Panc1 (cell line): ENCODE measurements at regions not wholly inside any gene's neighbourhood (a gene's known extent, or its start where the extent isn't known, plus 50 kb on each side); places are given as distances from the start of the nearest gene placed in this dataset.

Experiments
- ATAC-seq: fragments of 200-7000 bp; cut with Tn5 transposase; 2 replicates; pipeline ENCODE4 v1.9.1; 2020; ENCODE audit warnings: mild to moderate bottlenecking, moderate library complexity
- BruUV-seq: library from RNA; stranded (reverse); fragments of 400-500 nt; replicated peaks from 2 replicates; lab custom pipeline; 2021; lab: Mats Ljungman, UMichigan
- CTCF ChIA-PET: fragments of 300-600 bp; sonication (Branson Sonifier 250); formaldehyde crosslinking; loops from one replicate; lab custom pipeline; 2022; ENCODE audit warnings: antibody characterized with exemption; lab: Charles Lee
- POLR2A ChIA-PET: fragments of 300-600 bp; sonication (Branson Sonifier 250); formaldehyde crosslinking; loops from one replicate; lab custom pipeline; 2022; ENCODE audit warnings: antibody characterized with exemption; lab: Charles Lee
- DNase-seq: peaks from one replicate; pipeline ENCODE4 v3.0.0-alpha.2; 2010; ENCODE audit warnings: low read depth, low spot score
- H3K27ac ChIP-seq: 2 replicates; pipeline ENCODE4 v1.5.1; 2011; ENCODE audit warnings: mild to moderate bottlenecking, low read length, inconsistent platforms
- H3K27me3 ChIP-seq: fragments of 200-500 bp; sonication (Bioruptor generic); 2 replicates; pipeline ENCODE4 v1.6.0; 2014; ENCODE audit warnings: low read length, inconsistent platforms; ENCODE audit not compliant: control insufficient read depth, insufficient read depth
- H3K36me3 ChIP-seq: fragments of 200-500 bp; sonication (Bioruptor generic); 2 replicates; pipeline ENCODE4 v1.5.1; 2014; ENCODE audit warnings: inconsistent platforms, mild to moderate bottlenecking, low read length, moderate library complexity; ENCODE audit not compliant: control insufficient read depth, insufficient read depth
- H3K4me1 ChIP-seq: 2 replicates; pipeline ENCODE4 v1.5.1; 2011; ENCODE audit warnings: inconsistent platforms, mild to moderate bottlenecking, low read length, moderate library complexity; ENCODE audit not compliant: control insufficient read depth, insufficient read depth
- H3K4me3 ChIP-seq, 2 experiments: 2 replicates each; pipeline ENCODE4 v1.5.1; 2011 to 2012; ENCODE audit warnings: low read depth in 2 of 2, low read length in 2 of 2, mild to moderate bottlenecking in 2 of 2, inconsistent platforms in 1 of 2, moderate library complexity in 1 of 2
- H3K9me3 ChIP-seq: fragments of 200-500 bp; sonication (Bioruptor generic); 2 replicates; pipeline ENCODE4 v1.5.1; 2014; ENCODE audit warnings: low read depth, mild to moderate bottlenecking, inconsistent platforms, low read length, moderate library complexity; ENCODE audit not compliant: control insufficient read depth, insufficient read depth
- CTCF ChIP-seq: fragments of 450-650 bp; IDR thresholded peaks from 2 replicates; pipeline ENCODE4 v1.5.1; 2017; ENCODE audit warnings: mild to moderate bottlenecking
- POLR2AphosphoS5 ChIP-seq: IDR thresholded peaks from 2 replicates; pipeline ENCODE4 v1.6.1; 2012; ENCODE audit warnings: mild to moderate bottlenecking, low read depth, low read length, moderate library complexity
- REST ChIP-seq, 2 experiments: IDR thresholded peaks; 2 replicates each; pipeline ENCODE4 v1.6.1; 2011 to 2012; ENCODE audit warnings: low read depth in 2 of 2, control low read depth in 1 of 2, low read length in 1 of 2, mild to moderate bottlenecking in 1 of 2, moderate library complexity in 1 of 2; ENCODE audit not compliant: insufficient read depth in 1 of 2
- SIN3A ChIP-seq: IDR thresholded peaks from 2 replicates; pipeline ENCODE4 v1.6.1; 2012; ENCODE audit warnings: low read depth, mild to moderate bottlenecking, low read length, moderate library complexity, borderline replicate concordance; ENCODE audit not compliant: insufficient read depth
- TCF7L2 ChIP-seq: IDR thresholded peaks from 2 replicates; pipeline ENCODE4 v1.6.1; 2011; ENCODE audit warnings: mild to moderate bottlenecking, low read depth, low read length, inconsistent platforms
- in situ Hi-C: cut with HindIII; loops from 2 replicates; pipeline ENCODE4 v1.10.0; 2016; ENCODE audit warnings: low sequenced_read_pairs, low pct_unique_long_range_greater_than_20kb
- intact Hi-C: fragments of 100-400 bp; cut with micrococcal nuclease; formaldehyde crosslinking; loops from one replicate; pipeline ENCODE4 v1.10.0; 2022; ENCODE audit not compliant: unreplicated experiment

- BruUV-seq = no TSS peak
These were observed 119.0 kb downstream of the GASK1B start for GRCh38 chr4:158053801-158054200.

GRCh38 chr4:158053086-158053485 lies 119.7 kb downstream of the GASK1B start:
- no peaks in the 10 kb centered on the region for H3K4me1 ChIP-seq
- ATAC-seq = no peak
- H3K27me3 ChIP-seq = no peaks in the 10 kb centered on the region
- POLR2A ChIA-PET = no interaction called here
- intact Hi-C loops (no loop called here), in situ Hi-C loops (no loop called here)
- no peak overlapping the region for H3K27ac ChIP-seq
- BruUV-seq = no TSS peak
- no peak for DNase-seq
- CTCF ChIA-PET = no interaction called here
- H3K9me3 ChIP-seq = no peaks in the 10 kb centered on the region
- H3K4me3 ChIP-seq = no peak overlapping the region
- no peaks in the 10 kb centered on the region for H3K36me3 ChIP-seq
- TF ChIP-seq SIN3A (no peak), POLR2AphosphoS5 (no peak), REST (IDR thresholded peaks at IDR 0.05; ENCODE audit: insufficient read depth in 1 of 2, low read depth in 2 of 2, low read length in 1 of 2) (no peak), CTCF (no peak), TCF7L2 (no peak)

More at GRCh38 chr4:158053801-158054200, 119.0 kb downstream of the GASK1B start:
- intact Hi-C loops (no loop called here), in situ Hi-C loops (no loop called here)
- Histone ChIP-seq H3K9me3 (no peaks in the 10 kb centered on the region), H3K36me3 (no peaks in the 10 kb centered on the region), H3K27me3 (no peaks in the 10 kb centered on the region), H3K27ac (no peak overlapping the region), H3K4me1 (no peaks in the 10 kb centered on the region), H3K4me3 (no peak overlapping the region)
- ChIA-PET CTCF (no interaction called here), POLR2A (no interaction called here)
- DNase-seq = no peak
- TF ChIP-seq TCF7L2 = no peak
- TF ChIP-seq SIN3A = no peak
- no peak for TF ChIP-seq POLR2AphosphoS5
- no peak for TF ChIP-seq CTCF
- TF ChIP-seq REST (IDR thresholded peaks at IDR 0.05; ENCODE audit: insufficient read depth in 1 of 2, low read depth in 2 of 2, low read length in 1 of 2) = no peak
- no peak for ATAC-seq
